ENCODE measurements at regions not wholly inside any gene's neighbourhood (a gene's known extent, or its start where the extent isn't known, plus 50 kb on each side); places are given as distances from the start of the nearest gene placed in this dataset.

DNA sequence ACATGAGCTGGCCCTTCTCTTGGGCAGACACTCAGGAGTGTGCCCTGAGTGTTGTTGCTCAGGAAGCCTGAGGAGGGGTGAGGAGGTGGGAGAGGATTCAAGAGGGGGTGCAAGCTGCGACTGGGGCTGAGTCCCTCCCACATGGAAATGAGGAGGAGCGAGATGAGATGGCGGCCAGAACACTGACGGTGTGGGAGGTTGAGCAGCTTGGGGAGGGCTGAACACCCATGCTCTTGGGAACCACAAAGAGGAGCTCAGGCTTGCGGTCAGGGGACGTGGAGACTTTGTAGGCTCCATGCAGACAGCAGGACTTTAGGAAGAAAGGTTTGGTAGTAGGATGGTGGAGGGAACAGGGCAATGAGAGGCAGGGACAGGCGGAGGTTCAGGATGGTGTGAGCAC is 163.2 kb upstream of the SHH start:
- CTCF ChIA-PET: interaction anchor here (0.7 kb wide), 1 partner anchor 241 kb away, joined by 3 read pairs; no protein-coding TSS in a partner anchor
- H3K4me1 Mint-ChIP-seq (ENCODE audit: low read depth): no peaks in the 10 kb centered on the region
- no peak for DNase-seq
- H3K9me3 Mint-ChIP-seq: no peaks in the 10 kb centered on the region
- no peak overlapping the region for H3K4me3 Mint-ChIP-seq
- H3K27ac Mint-ChIP-seq: no peak overlapping the region
- H3K36me3 Mint-ChIP-seq (ENCODE audit: low read depth): no peaks in the 10 kb centered on the region
- peaks cover 2% of the 10 kb centered on the region for H3K27me3 Mint-ChIP-seq (ENCODE audit: low read depth)
- intact Hi-C loops (cut with micrococcal nuclease): no loop called here

DNA sequence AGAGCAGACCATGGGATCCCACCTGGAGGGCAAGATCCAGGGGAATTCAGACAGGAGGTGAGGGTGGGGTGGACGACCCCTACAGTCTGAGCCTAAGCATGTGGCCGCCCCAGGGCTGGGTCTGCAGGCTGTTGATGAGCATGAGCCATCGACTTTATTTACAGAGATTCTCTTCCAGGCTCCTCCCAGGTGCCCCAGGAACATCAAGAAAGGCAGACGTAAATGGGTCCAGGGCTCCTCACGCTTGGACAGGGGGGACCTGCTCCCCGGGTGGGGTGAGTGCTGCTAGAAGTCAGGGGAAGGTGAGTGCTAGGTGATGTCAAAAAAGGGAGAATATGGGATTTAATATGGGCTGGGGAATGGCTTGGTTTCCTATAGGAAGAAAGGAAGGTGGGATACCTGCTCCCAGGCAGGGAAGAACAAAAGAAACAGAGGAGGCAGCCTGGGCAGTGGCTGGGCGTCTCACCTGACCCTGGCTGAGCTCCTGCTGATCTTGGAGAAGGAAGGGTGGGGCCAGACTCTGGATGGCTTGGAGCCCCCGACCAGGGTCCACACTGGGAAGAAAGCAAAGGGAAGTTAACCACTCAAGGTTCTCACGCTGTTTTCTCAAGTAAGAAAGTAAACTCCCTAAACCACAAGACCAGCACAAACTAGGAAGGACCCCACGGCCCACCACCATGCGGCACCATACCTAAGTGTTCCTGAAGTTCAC is 162.1 kb upstream of the SHH start:
- no peak overlapping the region for H3K27ac Mint-ChIP-seq
- no peaks in the 10 kb centered on the region for H3K36me3 Mint-ChIP-seq (ENCODE audit: low read depth)
- H3K9me3 Mint-ChIP-seq: no peaks in the 10 kb centered on the region
- H3K4me1 Mint-ChIP-seq (ENCODE audit: low read depth): no peaks in the 10 kb centered on the region
- H3K4me3 Mint-ChIP-seq: no peak overlapping the region
- CTCF ChIA-PET: no interaction called here
- H3K27me3 Mint-ChIP-seq (ENCODE audit: low read depth): peaks cover 2% of the 10 kb centered on the region
- DNase-seq: no peak
- intact Hi-C loops (cut with micrococcal nuclease): no loop called here

DNA sequence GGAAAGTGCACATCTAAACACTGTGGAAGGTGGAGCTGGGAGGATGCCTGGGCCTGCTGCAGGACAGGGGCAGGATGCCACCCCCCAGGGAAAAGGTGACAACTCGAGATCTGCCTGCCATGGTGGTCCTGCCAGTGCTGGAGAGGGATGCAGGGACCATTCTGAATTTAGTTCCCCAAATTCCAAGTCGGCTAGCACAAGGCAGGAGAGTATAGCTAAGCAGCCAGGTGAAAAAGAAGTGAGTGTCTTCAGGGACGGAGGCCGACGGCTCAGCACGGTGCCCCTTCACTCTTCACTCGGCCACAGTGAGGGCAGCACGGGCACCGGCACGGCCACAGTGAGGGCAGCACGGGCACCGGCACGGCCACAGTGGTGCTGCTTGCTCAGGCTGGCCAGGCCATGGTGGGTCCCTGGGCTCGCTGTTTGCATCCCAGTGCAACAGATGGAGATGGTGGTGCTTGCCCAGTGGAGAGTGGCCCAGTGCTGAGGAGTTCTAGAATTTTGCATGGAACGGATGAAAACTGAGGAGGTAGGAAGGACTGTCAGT is 161.3 kb upstream of the SHH start:
- H3K4me3 Mint-ChIP-seq: no peak overlapping the region
- no peak for DNase-seq
- peaks cover 2% of the 10 kb centered on the region for H3K27me3 Mint-ChIP-seq (ENCODE audit: low read depth)

GRCh38 chr7:155972651-155973390 is 160.6 kb upstream of the SHH start:
- H3K4me3 Mint-ChIP-seq: no peak overlapping the region
- H3K27me3 Mint-ChIP-seq (ENCODE audit: low read depth): peaks cover 2% of the 10 kb centered on the region
- H3K4me1 Mint-ChIP-seq (ENCODE audit: low read depth): no peaks in the 10 kb centered on the region
- no peaks in the 10 kb centered on the region for H3K9me3 Mint-ChIP-seq
- no peaks in the 10 kb centered on the region for H3K36me3 Mint-ChIP-seq (ENCODE audit: low read depth)
- DNase-seq: no peak
- no peak overlapping the region for H3K27ac Mint-ChIP-seq
- intact Hi-C loops (cut with micrococcal nuclease): no loop called here
- CTCF ChIA-PET: no interaction called here

More for the DNA sequence above, 161.3 kb upstream of the SHH start:
- intact Hi-C loops (cut with micrococcal nuclease): no loop called here
- Mint-ChIP-seq H3K4me1 (ENCODE audit: low read depth) (no peaks in the 10 kb centered on the region), H3K36me3 (ENCODE audit: low read depth) (no peaks in the 10 kb centered on the region), H3K27ac (no peak overlapping the region), H3K9me3 (no peaks in the 10 kb centered on the region)
- CTCF ChIA-PET: no interaction called here

- CTCF ChIA-PET: no interaction called here
- Mint-ChIP-seq H3K9me3 (no peaks in the 10 kb centered on the region), H3K36me3 (ENCODE audit: low read depth) (no peaks in the 10 kb centered on the region), H3K4me1 (ENCODE audit: low read depth) (no peaks in the 10 kb centered on the region), H3K27me3 (ENCODE audit: low read depth) (peaks cover 2% of the 10 kb centered on the region), H3K27ac (no peak overlapping the region), H3K4me3 (no peak overlapping the region)
- intact Hi-C loops (cut with micrococcal nuclease): no loop called here
- no peak for DNase-seq
Measured at GRCh38 chr7:155972247-155972646, 160.0 kb upstream of the SHH start.

- Mint-ChIP-seq H3K9me3 (no peaks in the 10 kb centered on the region), H3K36me3 (ENCODE audit: low read depth) (no peaks in the 10 kb centered on the region), H3K4me3 (no peak overlapping the region), H3K27ac (no peak overlapping the region), H3K27me3 (ENCODE audit: low read depth) (peaks cover 2% of the 10 kb centered on the region), H3K4me1 (ENCODE audit: low read depth) (no peaks in the 10 kb centered on the region)
- intact Hi-C loops (cut with micrococcal nuclease): no loop called here
- no peak for DNase-seq
- CTCF ChIA-PET: no interaction called here
Measured at GRCh38 chr7:155971180-155971770, 159.0 kb upstream of the SHH start.

DNA sequence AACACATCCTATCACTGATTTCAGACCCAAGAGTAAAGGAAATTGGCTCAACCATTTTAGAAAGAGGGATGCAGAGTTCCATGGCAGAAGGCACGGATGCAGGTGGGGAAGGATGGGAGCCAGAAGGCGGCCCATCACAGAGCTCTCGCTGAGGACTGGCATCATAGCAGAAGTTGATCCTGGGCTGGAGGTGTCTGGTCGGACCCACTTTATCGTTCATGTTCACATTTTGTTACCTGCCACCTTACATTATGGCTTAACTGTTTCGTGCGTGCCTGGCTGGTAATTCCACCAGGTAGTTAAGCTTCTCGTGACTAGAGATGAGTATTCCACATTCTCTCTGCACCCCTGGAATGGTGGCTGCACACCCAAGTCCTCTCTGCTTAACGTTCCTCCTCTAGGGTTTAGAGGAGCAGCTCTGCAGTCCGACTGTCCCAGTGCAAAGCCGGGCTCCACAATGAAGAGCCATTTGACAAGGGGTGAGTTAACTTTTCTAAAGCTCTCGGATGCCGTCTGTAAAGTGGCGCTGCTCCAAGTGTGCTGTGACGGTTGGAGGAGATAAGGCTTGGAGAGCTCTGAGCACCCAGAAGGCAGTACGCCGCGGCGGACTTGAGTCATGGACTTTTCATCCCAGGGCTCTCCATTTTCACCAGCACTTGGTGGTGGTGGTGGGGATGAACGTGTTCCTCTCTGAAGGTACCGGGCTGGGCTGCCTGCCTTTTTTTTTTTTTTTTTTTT is 157.1 kb upstream of the SHH start:
- CTCF ChIA-PET: interaction anchor here (0.7 kb wide), 1 partner anchor 63 kb away, joined by 3 read pairs; no protein-coding TSS in a partner anchor
- peaks cover 6% of the 10 kb centered on the region for H3K4me1 Mint-ChIP-seq (ENCODE audit: low read depth)
- no peak overlapping the region for H3K27ac Mint-ChIP-seq
- H3K27me3 Mint-ChIP-seq (ENCODE audit: low read depth): peaks cover 2% of the 10 kb centered on the region
- DNase-seq: no peak
- H3K4me3 Mint-ChIP-seq: no peak overlapping the region
- H3K9me3 Mint-ChIP-seq: no peaks in the 10 kb centered on the region
- H3K36me3 Mint-ChIP-seq (ENCODE audit: low read depth): no peaks in the 10 kb centered on the region
- intact Hi-C loops (cut with micrococcal nuclease): loop anchor here (10.0 kb wide), 1 partner anchor 675 kb away; the partner anchor contains the start of gene RNF32

GRCh38 chr7:155965010-155965409 is 152.7 kb upstream of the SHH start:
- H3K4me3 Mint-ChIP-seq: no peak overlapping the region
- CTCF ChIA-PET: no interaction called here
- DNase-seq: peak; percentile 61
- H3K27me3 Mint-ChIP-seq (ENCODE audit: low read depth): peaks cover 8% of the 10 kb centered on the region
- H3K27ac Mint-ChIP-seq: no peak overlapping the region
- intact Hi-C loops (cut with micrococcal nuclease): loop anchor here (10.0 kb wide), 1 partner anchor 680 kb away; the partner anchor contains the start of gene RNF32
- H3K9me3 Mint-ChIP-seq: no peaks in the 10 kb centered on the region
- no peaks in the 10 kb centered on the region for H3K36me3 Mint-ChIP-seq (ENCODE audit: low read depth)
- H3K4me1 Mint-ChIP-seq (ENCODE audit: low read depth): peaks cover 20% of the 10 kb centered on the region

GRCh38 chr7:155964543-155964942 is 152.3 kb upstream of the SHH start:
- H3K9me3 Mint-ChIP-seq: no peaks in the 10 kb centered on the region
- CTCF ChIA-PET: no interaction called here
- peaks cover 8% of the 10 kb centered on the region for H3K27me3 Mint-ChIP-seq (ENCODE audit: low read depth)
- peaks cover 20% of the 10 kb centered on the region for H3K4me1 Mint-ChIP-seq (ENCODE audit: low read depth)
- H3K36me3 Mint-ChIP-seq (ENCODE audit: low read depth): no peaks in the 10 kb centered on the region
- no peak overlapping the region for H3K27ac Mint-ChIP-seq
- no peak for DNase-seq
- intact Hi-C loops (cut with micrococcal nuclease): loop anchor here (10.0 kb wide), 1 partner anchor 680 kb away; the partner anchor contains the start of gene RNF32
- H3K4me3 Mint-ChIP-seq: no peak overlapping the region

DNA sequence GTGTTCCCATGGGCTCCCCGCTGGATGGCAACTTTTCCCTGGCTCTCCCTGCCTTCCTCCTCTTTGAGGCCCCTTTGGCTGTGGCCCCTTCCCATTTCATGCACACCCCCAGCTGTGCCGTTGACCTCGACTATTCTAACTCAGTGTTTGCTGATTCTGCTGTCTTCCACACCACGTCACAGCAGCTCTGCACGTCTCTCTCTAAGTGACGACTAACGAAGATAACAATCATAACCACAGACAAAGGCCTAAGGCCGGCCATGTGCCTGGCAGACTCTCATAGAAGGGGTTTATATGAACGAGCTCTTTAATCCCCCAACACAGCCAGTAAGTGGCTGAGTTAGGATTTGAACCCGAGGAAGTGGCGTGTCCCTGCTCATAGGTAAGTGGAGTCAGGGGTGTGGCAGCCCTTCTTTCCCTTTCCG is 151.5 kb upstream of the SHH start:
- Mint-ChIP-seq H3K4me1 (ENCODE audit: low read depth) (peaks cover 20% of the 10 kb centered on the region), H3K4me3 (no peak overlapping the region), H3K36me3 (ENCODE audit: low read depth) (no peaks in the 10 kb centered on the region), H3K9me3 (no peaks in the 10 kb centered on the region), H3K27me3 (ENCODE audit: low read depth) (peaks cover 8% of the 10 kb centered on the region), H3K27ac (no peak overlapping the region)
- intact Hi-C loops (cut with micrococcal nuclease): loop anchor here (2.0 to 10.0 kb wide), 2 partner anchors 21 to 681 kb away; partner anchors contain the start of gene RNF32
- CTCF ChIA-PET: interaction anchor here (2.1 kb wide), 1 partner anchor 34 kb away, joined by 5 read pairs; no protein-coding TSS in a partner anchor
- DNase-seq: no peak

GRCh38 chr7:155963356-155963755 is 151.1 kb upstream of the SHH start:
- Mint-ChIP-seq H3K4me1 (ENCODE audit: low read depth) (peaks cover 20% of the 10 kb centered on the region), H3K36me3 (ENCODE audit: low read depth) (no peaks in the 10 kb centered on the region), H3K27ac (no peak overlapping the region), H3K4me3 (no peak overlapping the region), H3K9me3 (no peaks in the 10 kb centered on the region), H3K27me3 (ENCODE audit: low read depth) (peaks cover 8% of the 10 kb centered on the region)
- DNase-seq: no peak
- intact Hi-C loops (cut with micrococcal nuclease): loop anchor here (2.0 to 10.0 kb wide), 2 partner anchors 21 to 681 kb away; partner anchors contain the start of gene RNF32
- CTCF ChIA-PET: interaction anchor here (2.1 kb wide), 1 partner anchor 35 kb away, joined by 5 read pairs; no protein-coding TSS in a partner anchor

DNA sequence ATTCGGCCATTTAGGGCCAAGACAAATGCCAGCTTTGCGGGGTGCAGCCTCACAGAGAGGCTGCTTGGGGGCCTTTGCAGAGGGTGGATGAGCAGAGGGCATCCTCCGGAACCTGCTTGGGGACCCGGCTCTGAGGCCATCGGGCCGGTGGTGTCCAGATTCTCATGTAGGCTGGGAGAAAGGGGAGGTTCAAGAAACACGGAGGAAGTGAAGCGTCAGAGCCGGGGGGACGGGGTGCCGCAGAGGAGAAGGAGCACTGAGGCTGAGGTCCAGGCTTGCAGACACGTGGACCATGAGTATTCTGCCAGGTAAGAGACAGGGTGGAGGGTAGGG is 150.7 kb upstream of the SHH start:
- Mint-ChIP-seq H3K4me3 (no peak overlapping the region), H3K27ac (no peak overlapping the region), H3K27me3 (ENCODE audit: low read depth) (peaks cover 8% of the 10 kb centered on the region), H3K36me3 (ENCODE audit: low read depth) (no peaks in the 10 kb centered on the region), H3K9me3 (no peaks in the 10 kb centered on the region), H3K4me1 (ENCODE audit: low read depth) (peaks cover 20% of the 10 kb centered on the region)
- no peak for DNase-seq
- intact Hi-C loops (cut with micrococcal nuclease): loop anchor here (1.0 to 10.0 kb wide), 3 partner anchors 20 to 682 kb away; partner anchors contain the start of gene RNF32
- CTCF ChIA-PET: interaction anchor here (1.0 to 2.1 kb wide), 2 partner anchors 35 to 503 kb away, joined by 3 to 5 read pairs; no protein-coding TSS in a partner anchor

Measured in activated naive CD4-positive, alpha-beta T cell treated with anti-CD3 and anti-CD28 coated beads for 36 hours (primary cell).